ENCODE measurements at regions not wholly inside any gene's neighbourhood (a gene's known extent, or its start where the extent isn't known, plus 50 kb on each side); places are given as distances from the start of the nearest gene placed in this dataset.

- no peak for TF ChIP-seq POLR2A (IDR thresholded peaks at IDR 0.05; ENCODE audit: low read depth)
- TF ChIP-seq CTCF (IDR thresholded peaks at IDR 0.05), result no peak
Observed at GRCh38 chr13:54705738-54706137, 1677.1 kb downstream of the OLFM4 start.

Measured in esophagus muscularis mucosa (tissue), 3 donors.